ENCODE measurements at regions not wholly inside any gene's neighbourhood (a gene's known extent, or its start where the extent isn't known, plus 50 kb on each side); places are given as distances from the start of the nearest gene placed in this dataset.

GRCh38 chr16:13492046-13492445, 427.9 kb upstream of the ERCC4 start:
- 68 to 73% methylated on average over 4 of the region's 4 CpGs for WGBS, 2 donors
- no peak overlapping the region for H3K27ac ChIP-seq
- H3K27me3 ChIP-seq = peaks cover 0 to 20% (median 5%) of the 10 kb centered on the region in 7 donors
- no peaks in the 10 kb centered on the region for H3K36me3 ChIP-seq
- no peak overlapping the region for H3K4me3 ChIP-seq
- H3K4me1 ChIP-seq = no peaks in the 10 kb centered on the region
- intact Hi-C loops (cut with DNase I) = no loop called here
- H3K9me3 ChIP-seq = peaks cover 0 to 2% (median 0%) of the 10 kb centered on the region in 11 donors
- no peak for TF ChIP-seq CTCF (IDR thresholded peaks at IDR 0.05)
- DNase-seq = no peak
- ATAC-seq = no peak

- WGBS, 2 donors = 72 to 78% methylated on average over 5 of the region's 5 CpGs
Observed at GRCh38 chr16:13503960-13504635, 415.9 kb upstream of the ERCC4 start.

GRCh38 chr16:13507530-13507929, 412.4 kb upstream of the ERCC4 start:
- ATAC-seq (no peak), DNase-seq (no peak)
- Histone ChIP-seq H3K27ac (no peak overlapping the region), H3K4me1 (no peaks in the 10 kb centered on the region), H3K9me3 (peaks cover 0 to 19% (median 2%) of the 10 kb centered on the region in 11 donors), H3K27me3 (peaks cover 0 to 13% (median 0%) of the 10 kb centered on the region in 7 donors), H3K4me3 (no peak overlapping the region), H3K36me3 (no peaks in the 10 kb centered on the region)
- TF ChIP-seq CTCF (IDR thresholded peaks at IDR 0.05) = no peak
- intact Hi-C loops (cut with DNase I) = no loop called here
- WGBS, 2 donors = 67 to 69% methylated on average over 5 of the region's 5 CpGs

More at GRCh38 chr16:13503960-13504635, 415.9 kb upstream of the ERCC4 start:
- intact Hi-C loops (cut with DNase I) = no loop called here
- no peak for TF ChIP-seq CTCF (IDR thresholded peaks at IDR 0.05)
- Histone ChIP-seq H3K27me3 (peaks cover 0 to 5% (median 0%) of the 10 kb centered on the region in 7 donors), H3K4me3 (no peak overlapping the region), H3K9me3 (peaks cover 0 to 11% (median 0%) of the 10 kb centered on the region in 11 donors), H3K4me1 (no peaks in the 10 kb centered on the region), H3K36me3 (no peaks in the 10 kb centered on the region), H3K27ac (no peak overlapping the region)
- ATAC-seq = no peak
- no peak for DNase-seq

GRCh38 chr16:13510425-13511151, 409.4 kb upstream of the ERCC4 start:
- H3K36me3 ChIP-seq = no peaks in the 10 kb centered on the region
- WGBS, 2 donors = 66 to 69% methylated on average over 5 of the region's 5 CpGs
- intact Hi-C loops (cut with DNase I) = no loop called here
- H3K27ac ChIP-seq = no peak overlapping the region
- DNase-seq = no peak
- ATAC-seq = no peak
- H3K4me1 ChIP-seq = no peaks in the 10 kb centered on the region
- peak in 1 of 9 donors; percentile 16 for TF ChIP-seq CTCF (IDR thresholded peaks at IDR 0.05)
- H3K27me3 ChIP-seq = peaks cover 0 to 13% (median 0%) of the 10 kb centered on the region in 7 donors
- no peak overlapping the region for H3K4me3 ChIP-seq
- H3K9me3 ChIP-seq = peaks cover 0 to 38% (median 3%) of the 10 kb centered on the region in 11 donors

Measured in heart right ventricle (tissue), 16 donors.